HG02623 (cell line): ENCODE measurements at regions not wholly inside any gene's neighbourhood (a gene's known extent, or its start where the extent isn't known, plus 50 kb on each side); places are given as distances from the start of the nearest gene placed in this dataset.
"Not testable (repeated sequence)": the region's sequence is repeated elsewhere in the genome, so short reads cannot be mapped to it uniquely, and the experiment has no call there.

Source experiments
- ATAC-seq: cut with Tn5 transposase; IDR thresholded peaks from one replicate; pipeline ENCODE4 v1.9.1; 2021; ENCODE audit warnings: moderate library complexity; ENCODE audit not compliant: unreplicated experiment

DNA sequence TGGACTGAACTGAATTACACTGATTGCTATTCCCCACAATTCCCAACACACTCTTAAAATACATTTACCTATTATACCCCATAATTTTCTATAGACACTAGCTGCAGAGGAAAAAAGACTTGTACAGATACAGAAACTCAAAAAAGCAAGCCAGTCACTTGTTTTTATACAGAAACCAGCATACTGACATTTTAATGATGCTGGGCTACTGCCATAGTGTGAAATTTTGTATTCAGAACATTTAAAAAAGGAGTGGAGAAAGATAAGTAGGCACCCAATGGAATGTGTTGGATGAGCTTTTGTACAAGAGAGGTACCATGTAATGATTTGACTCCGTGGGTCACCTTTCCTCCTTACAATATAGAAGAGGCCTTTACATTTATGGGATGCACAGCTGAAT, 740.1 kb downstream of the PLCL1 start:
- ATAC-seq = no peak

DNA sequence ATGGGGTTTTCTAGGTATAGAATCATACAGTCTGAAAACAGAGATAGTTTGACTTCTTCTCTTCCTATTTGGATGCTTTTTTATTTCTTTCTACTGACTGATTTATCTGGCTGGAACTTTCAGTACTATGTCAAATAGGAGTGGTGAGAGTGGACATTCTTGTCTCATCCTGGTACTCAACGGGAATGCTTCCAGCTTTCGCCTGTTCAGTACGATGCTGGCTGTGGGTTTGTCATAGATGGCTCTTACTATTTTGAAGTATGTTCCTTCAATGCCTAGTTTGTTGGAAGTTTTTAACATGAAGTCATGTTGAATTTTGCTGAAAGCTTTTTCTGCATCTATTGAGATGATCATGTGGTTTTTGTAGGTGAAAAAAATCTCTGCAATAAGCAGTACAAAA, 730.4 kb downstream of the PLCL1 start:
- ATAC-seq = no peak

DNA sequence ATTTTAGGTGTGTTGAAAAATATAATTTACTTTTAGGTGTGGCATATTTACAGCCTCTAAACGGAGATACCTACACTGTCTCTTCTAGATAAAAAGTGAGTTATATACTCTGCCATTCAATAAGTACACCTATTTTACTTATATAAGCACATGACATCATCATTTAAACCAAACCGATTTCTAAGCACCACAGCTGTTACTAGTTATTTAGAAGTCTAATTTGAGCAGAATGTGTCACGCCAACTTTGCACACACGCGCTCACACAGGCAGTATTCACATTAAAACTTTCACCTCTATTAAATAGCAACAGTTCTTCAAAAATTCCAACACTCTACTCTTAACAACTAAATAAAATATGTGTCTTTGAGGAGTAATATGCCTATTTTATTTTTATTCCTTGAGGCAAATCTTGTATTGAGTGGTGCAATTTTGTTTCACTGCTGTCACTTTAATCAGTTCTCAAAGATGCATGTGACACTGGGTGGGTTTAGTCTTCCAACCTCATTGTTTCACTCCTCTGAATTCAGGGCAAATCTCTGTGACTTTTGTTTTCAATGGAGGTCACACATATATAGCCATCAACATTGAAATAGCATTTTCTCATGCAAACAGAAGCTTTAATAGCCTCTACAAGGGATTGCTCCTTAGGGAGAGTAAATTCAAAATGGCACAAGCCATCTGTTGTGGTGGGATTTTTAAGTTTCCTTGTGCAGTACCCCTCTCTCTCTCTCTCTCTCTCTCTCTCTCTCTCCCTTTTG, 721.0 kb downstream of the PLCL1 start:
- ATAC-seq = no peak

DNA sequence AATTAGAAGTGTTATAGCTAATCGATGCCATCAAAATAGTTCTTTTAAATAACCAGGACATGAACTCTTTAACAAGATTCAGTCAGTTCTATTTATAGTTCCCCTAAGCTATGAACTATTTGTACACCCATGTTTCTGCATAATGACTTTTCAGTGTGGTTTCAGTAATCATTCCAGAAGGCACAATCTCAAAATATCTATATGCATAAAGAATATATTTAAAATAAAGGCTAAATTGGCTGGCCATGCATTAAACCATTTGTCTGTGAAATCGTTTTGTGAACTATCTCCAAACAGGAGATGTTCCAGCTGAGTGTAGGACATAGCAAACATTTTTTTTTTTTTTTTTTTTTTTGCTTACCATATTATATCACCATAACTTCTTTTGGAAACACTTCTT, 719.3 kb downstream of the PLCL1 start:
- no peak for ATAC-seq

DNA sequence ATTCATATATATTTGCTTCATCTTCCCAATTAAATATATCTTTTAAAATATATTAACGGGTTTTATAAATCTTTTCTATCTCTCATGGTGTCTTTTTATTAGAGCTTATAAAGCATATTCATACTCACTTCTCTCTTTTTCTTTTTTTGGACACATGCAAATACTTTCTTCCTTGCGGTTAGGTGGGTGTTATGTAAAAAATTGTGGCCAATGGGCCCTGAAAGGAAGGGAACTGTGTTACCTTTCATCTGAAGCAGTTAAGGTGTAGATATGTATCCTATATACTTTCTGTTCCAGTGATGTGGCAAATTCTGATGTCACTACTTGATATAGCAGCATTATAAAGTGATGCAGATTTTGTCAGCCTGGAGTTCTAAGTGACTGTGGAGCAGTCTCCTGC, 714.5 kb downstream of the PLCL1 start:
- no peak for ATAC-seq

DNA sequence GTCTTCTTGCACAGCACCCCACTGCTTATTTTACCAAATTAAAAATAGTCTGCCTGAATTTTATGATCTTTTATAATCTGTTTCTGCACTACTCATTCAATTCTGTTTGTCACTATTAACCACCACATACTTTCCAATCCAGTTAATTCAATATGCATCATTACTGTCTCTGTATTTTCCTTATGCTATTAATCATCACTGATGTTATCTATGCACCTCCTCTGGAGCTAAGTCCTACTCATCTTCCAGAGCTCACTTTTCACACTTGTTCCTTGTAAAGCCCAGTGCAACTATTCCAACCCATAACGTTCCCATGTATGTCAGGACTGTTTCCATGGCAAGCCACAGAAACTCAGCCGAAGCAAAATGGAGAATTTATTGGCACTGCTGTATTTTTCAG, 713.6 kb downstream of the PLCL1 start:
- ATAC-seq = no peak

DNA sequence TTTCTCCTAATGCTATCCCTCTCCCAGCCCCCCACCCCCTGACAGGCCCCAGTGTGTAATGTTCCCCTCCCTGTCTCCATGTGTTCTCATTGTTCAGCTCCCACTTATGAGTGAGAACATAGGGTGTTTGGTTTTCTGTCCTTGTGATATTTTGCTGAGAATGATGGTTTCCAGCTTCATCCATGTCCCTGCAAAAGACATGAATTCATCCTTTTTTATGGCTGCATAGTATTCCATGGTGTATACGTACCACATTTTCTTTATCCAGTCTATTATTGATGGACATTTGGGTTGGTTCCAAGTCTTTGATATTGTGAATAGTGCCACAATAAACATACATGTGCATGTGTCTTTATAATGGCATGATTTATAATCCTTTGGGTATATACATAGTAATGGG, 704.2 kb downstream of the PLCL1 start:
- not testable (repeated sequence) for ATAC-seq

DNA sequence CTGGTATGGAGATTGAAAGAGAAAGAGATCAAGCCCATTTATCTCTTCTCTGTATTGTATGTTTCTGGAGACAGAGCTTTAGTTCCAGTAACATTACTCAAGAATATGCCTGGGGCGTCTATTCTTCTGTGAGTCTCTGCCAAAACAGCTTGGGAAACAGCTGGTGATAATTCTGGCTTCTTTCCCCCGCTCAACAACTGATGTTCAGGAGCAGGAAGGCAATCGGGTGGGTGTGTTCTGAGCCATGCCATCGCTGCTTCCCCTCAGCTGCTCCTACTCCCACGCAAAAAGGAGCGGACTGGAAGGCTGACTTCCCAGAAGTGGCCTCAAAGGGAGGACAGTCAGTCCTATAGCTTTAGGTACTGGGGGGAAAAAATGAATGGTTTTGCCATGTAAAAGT, 695.1 kb downstream of the PLCL1 start:
- ATAC-seq = no peak

DNA sequence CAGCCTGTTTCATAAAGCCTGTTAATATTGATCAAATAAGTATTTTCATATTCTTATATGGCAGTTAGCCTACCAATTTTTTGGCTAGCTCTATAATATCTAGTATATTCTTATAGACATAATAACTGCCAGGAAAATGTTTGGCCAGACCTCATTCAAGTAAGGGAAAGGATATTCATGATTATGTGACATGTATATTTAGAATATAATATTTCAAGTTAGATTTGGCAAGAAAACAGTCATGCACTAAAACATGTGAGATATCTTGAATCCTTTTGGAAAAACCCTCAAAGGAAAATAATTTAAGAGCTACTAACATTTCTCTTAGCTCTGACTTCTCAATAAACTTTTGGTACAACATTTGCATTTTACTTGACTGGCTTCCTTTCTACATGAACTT, 694.1 kb downstream of the PLCL1 start:
- no peak for ATAC-seq

DNA sequence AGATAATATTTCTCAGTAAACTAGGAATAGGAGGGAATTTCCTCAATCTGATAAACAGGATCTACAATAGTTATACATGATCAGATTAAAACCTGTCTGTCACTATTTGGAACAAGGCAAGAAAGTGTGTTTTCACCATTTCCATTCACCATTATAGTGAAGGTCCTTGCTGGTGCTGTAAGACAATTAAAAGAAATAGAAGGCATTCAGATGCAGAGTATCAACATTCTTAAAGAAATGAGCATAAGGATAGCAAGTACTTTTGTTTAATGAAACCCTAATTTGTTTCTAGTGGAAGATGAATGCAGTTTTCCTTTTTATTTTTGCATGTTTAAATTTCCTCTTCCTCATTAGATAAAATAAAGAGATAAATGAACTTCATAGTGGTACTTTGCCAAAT, 693.7 kb downstream of the PLCL1 start:
- ATAC-seq = no peak

DNA sequence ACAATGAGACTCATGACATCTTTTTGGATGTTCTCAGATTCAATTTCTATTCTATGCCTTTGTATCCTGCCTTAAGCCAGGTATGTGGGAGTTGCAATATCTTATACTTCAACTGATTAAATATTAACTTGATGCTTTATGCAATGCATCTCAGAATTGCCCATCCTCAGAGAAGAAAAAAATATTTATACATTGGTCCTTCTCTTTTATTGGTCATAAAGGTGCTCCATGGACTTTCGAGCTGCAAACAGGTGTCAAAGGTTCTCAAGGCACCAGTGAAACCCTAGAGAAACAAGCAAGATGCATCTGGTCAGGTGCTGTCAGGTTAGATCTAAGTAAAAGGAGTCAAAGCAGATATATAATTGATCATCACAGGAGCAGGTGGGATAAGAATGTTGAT, 690.5 kb downstream of the PLCL1 start:
- no peak for ATAC-seq

DNA sequence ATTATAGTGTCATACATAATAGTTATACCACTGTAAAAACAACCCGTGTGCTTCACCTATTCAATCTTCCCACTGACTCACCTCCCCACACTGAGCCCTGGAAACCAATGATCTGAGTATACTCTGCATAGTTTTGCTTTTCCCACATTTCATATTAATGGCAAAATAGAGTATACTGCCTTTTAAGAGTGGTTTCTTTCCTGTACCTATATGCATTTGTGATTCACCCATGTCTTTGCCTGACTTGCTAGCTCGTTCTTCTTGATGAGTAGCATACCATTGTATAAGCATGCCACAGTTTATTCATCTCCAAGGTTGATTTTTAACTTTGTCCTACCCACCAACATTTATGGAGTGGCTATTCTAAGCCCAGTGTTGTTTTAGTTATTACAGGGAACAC, 686.4 kb downstream of the PLCL1 start:
- no peak for ATAC-seq

DNA sequence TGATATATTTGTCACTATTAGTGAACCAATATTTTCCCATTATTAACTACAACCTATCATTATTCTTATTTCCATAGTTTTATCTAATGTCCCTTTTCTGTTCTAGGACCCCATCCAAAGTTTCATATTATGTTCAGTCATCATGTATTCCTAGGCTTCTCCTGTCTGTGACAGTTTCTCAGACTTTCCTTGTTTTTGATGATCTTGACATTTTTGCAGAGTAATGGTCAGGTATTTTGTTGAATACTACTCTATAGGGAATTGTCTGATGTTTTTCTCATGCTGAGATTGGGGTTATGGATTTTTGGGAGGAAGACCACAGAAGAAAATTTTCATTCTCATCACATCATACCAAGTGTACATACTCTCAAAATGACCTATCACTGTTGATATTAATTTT, 684.6 kb downstream of the PLCL1 start:
- ATAC-seq = no peak

DNA sequence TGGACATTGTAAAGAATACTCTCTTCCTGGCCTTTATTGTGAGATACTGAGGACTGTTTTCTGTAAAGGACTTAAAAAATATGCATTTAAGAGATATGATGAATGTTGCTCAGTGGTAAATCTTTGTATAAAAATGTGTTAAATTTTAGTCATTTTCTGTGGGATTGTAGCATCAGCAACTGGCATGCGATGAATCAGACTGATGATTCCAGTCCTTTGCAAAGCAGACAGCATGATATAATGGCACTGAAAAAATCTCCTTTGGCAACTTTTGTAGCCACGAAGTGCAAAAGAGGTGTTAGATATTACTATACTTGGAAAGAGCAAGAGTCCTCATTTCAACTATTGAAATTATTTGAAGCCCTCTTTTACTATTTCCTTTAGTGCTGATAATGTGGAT, 678.7 kb downstream of the PLCL1 start:
- no peak for ATAC-seq

DNA sequence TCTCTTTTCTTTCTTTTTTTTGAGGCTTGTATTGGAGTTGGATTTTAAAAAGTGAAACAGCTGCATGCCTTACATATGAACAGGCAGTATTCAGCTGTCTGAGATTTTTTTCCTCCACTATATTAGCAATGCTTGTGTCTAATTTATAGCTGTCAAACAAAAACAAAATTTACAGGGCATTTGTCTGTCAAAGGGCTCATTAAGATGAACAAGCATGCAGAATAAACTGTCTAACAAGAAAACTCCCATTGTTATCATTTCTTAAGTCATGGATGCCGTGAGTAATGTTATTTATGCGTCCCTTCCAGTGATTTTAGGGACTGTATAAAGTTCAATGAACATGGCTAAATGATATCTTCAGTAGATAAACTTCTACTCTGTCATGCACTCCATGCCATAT, 674.7 kb downstream of the PLCL1 start:
- no peak for ATAC-seq

DNA sequence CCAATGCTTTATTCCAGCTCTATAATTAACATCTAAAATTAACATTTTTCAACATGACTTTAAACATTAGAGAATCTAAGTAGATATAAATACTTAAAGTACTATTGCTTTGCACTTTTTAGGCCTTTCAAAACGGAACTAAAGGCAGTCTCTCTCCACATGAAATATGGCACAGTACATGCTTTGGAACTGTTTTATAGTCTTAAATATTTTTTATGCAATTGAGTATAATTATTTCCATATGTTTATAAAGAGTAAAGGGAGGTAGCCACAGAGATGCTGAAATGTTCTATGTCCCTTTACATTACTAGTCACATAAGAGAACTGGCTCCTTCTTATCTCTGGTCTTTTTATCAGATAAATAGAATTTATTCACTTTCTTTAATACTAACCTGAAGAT, 674.0 kb downstream of the PLCL1 start:
- no peak for ATAC-seq

DNA sequence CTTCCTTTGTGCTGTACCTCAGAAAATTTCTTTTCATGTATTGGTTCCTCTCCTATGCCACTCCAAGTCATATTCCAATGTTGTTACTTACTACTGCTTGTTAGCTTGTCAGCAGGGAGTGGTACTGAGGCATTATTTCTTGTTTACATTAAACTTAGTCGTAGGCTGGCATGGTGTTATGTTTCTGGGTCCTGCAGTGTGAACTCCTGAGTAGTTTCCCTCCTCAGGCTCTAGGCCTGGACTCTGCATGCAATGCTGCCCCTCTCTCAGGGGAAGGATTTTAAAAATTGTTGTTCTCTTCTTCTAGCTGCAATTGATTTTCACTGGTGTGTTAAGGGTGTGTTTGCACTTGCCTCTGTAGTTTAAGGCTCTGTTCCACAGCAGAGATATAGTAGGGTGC, 671.6 kb downstream of the PLCL1 start:
- ATAC-seq = no peak

DNA sequence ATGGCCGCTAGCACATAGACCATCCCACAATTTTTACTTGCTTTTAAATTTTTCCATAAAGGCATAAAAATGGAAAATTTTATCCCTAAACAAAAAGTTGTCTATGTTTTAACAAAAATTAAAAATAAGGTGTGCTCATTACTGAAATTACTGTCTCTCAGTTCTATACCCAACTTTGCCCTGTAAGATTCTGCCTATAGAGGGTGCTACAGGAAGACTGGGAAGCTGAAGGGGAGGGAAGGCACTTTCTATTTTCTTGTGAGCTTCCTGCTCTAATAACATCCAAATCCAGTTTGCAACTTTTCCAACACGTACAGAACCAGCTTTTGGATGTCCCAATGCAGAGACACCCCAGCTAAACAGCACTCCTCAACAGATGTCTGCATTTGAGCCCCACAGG, 666.9 kb downstream of the PLCL1 start:
- ATAC-seq = no peak

DNA sequence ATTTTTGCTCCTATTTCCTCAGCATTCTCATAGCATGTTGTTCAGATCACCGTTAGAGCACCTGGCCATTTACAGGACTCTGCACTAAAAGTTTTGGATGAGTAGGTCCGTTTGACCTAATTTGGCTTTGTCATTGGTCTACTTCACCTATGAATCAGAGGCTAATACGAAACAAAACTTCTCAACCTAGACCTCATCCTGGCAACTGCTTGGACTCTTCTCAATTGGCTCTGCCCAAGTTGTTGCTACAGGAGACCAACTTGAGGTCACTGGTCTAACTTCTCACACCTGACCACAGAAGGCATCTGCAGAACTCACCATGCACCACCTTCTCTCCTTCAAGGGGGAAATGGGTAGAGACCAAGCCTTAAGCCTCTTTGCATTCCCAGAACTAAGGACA, 663.7 kb downstream of the PLCL1 start:
- ATAC-seq = no peak

DNA sequence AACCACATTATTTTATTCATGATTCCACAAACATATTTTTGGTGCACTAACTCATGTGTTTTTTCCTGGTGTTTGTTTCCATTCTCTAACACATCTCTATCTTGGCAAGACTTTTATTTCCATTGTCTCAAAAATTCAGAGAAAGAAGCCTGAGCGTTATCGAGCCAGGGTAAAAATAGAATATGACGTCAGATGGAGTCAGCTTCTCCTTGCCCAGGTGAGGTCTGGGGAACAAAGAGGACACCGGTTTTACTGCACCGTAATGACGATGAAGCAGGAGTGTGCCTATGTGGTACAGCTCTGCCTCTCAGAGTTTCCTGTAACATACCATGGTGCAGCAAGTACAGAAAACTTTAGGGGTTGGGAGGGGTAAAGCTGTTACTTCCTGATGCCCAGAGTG, 661.6 kb downstream of the PLCL1 start:
- ATAC-seq = no peak

DNA sequence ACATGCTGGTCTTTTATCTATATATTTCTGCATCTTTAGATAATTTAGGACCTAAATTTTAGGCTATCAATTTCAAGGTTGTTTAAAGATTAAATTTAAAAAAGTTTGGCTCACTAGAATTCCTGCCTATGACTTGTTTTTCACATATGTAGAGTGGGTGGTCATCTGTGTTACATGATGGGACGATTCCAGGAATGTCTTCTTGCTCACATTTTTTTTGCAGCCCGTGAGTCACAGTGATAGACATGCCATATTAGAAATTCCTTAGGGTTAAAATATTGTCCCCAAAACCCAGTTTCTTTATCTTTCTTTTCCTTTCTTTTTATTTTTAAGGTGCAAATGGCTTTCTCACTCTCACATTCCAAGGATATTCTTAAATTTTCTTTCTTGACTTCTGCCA, 652.0 kb downstream of the PLCL1 start:
- ATAC-seq = no peak

DNA sequence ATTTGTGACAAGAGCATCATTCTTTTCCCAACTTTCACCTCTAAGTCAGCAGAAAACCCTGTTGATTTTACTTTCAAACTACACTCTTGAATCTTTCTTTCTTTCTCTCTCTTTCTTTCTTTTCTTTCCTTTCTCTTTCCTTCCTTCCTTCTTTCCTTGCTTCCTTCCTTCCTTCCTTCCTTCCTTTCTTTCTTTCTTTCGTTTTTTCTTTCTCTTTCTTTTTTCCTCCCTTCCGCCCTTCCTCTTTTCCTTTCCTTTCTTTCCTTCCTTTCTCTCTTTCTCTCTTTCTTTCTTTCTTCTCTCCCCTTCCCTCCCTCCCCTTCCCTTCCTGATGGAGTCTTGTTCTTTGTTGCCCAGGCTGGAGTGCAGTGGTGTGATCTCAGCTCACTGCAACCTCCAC, 649.5 kb downstream of the PLCL1 start:
- no peak for ATAC-seq

DNA sequence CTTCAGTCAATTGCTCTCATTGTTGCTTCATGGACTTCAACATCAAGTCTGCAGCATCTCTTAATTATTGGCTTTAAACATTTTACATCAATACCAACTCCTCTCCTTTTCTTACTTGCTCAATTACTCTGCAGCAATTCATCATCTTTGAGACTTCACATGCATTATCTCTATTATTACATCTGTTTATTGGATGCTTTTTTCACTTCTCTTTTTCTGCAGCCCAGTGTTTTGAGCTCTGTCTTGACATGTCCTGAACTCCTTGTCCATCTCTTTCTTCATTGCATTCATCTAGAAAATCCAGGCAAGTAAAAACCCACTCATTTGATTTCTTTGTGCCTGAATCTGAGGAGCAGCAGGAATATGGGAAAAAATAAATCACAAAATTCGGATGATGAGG, 647.9 kb downstream of the PLCL1 start:
- ATAC-seq = peak; percentile 67
